GM19240 (cell line): ENCODE measurements at regions not wholly inside any gene's neighbourhood (a gene's known extent, or its start where the extent isn't known, plus 50 kb on each side); places are given as distances from the start of the nearest gene placed in this dataset.

Experiments
- DNase-seq: peaks from one replicate; pipeline ENCODE4 v3.0.0; 2011; ENCODE audit warnings: low spot score; ENCODE audit not compliant: insufficient read length

DNA sequence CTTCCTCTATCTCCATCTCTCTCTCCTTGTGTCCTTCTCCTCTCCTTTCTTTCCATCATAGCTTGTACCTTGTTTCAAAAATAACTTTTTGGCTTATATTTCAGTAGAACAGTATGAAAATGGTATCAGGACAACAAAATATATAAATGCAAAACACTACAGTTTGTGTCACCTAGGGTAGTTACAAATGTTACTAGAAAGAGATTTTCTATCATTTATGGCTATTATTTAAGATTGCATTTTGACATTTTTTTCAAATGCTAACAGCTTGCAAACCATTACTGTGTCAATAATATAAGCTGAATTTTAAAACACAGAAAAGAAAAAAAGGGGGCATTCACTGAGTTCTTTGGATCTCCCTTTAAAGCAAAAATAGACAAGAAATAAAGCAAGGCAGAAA is 392.3 kb upstream of the LRRC4C start:
- DNase-seq: no peak

- no peak for DNase-seq
Observed at GRCh38 chr11:41861838-41862237, 402.4 kb upstream of the LRRC4C start.

GRCh38 chr11:41866525-41866924 is 407.1 kb upstream of the LRRC4C start:
- no peak for DNase-seq

DNA sequence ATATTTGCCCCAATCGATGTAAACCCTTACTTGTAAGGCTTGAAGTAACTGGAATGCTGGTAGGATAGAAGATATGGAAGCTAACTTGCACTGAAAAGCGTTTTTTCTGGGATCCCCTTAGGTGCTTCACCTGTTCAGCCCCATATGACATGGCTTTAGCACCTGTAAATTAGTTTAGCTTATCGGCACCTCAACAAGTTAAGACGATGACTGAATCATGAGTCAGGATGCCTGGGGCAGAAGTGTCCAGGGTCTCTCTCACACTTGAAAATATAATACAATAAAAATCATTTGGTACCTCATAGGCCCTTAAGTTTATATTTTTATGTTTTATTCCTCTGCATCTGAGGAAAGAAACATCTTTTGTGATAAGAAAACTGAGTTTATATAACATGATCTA is 409.2 kb upstream of the LRRC4C start:
- no peak for DNase-seq

- DNase-seq: no peak
Observed at GRCh38 chr11:41872426-41872825, 413.0 kb upstream of the LRRC4C start.

- no peak for DNase-seq
Observed at GRCh38 chr11:41872870-41873269, 413.4 kb upstream of the LRRC4C start.

DNA sequence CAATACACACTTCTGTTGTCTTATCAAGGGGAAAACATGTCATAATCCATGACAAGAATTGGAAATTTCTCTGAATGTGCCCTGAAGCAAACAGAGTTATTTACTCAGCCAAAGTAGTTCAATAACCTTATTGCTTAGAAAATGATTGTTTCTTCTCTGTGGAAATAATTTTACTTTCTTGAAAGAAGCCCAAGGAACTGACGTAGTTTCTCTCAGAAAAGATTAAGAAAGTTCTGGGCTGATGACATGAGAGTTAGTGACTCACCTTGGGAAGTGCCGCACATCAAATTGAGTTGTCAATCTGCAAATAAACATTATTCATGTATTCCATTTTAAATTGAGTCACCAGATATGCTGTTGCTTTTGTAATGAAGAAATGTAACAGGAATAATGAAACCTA is 418.6 kb upstream of the LRRC4C start:
- no peak for DNase-seq

DNA sequence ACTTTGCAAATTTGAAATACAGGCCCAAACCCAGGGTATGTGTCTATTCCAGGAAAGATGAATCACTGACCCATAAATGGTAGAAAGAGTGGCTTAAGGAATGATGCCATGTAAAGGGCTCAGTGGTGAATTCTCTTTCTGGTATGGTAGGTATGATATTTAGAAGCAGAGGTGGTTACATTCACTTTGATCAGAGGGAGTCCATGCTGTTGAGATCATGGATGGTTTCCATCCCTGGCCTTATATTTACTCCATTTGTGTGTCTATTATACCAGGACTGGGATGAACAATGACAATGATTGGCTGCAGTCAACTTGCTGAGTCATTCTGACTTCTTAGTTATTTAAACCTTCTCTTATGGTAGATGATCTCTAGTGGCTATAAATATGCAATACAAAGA is 419.8 kb upstream of the LRRC4C start:
- DNase-seq: no peak

DNA sequence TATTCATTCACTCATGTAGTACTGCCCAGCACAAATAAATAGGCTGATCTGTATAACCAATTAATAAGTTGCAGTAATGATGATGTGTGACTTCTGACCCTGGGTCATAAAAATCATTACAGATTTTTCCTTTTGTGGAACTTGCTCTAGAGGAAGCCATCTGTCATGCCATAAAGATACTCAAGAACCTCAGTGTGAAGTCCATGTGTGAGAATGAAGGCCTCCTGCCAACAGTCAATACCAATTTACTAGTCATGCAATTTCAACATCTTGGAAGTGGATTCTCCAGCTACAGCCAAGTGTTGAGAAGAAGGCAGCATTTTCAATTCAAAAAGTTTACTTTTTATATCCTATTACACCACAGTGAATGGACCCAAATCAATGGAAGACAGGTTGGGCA is 435.6 kb upstream of the LRRC4C start:
- DNase-seq: no peak

DNA sequence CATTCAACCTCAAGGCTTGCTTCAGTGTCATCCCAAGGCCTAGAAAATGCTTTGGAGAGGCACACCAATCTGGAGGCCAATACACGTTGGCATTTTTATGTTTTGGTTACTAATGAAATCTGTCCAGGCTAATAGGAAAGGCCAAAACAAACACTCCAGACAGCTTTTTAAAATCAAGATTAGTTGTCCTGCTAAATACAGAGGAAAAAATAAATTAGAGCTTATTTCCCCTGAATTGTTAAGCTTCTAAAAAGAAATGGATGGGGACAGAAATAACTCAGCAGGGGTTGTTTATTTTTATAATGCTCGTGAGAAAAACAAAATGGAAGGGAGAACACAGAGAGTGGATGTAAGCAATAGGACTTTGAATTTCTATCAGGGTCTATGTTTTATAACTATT is 438.5 kb upstream of the LRRC4C start:
- no peak for DNase-seq

GRCh38 chr11:41917900-41918299 is 458.4 kb upstream of the LRRC4C start:
- DNase-seq: no peak

DNA sequence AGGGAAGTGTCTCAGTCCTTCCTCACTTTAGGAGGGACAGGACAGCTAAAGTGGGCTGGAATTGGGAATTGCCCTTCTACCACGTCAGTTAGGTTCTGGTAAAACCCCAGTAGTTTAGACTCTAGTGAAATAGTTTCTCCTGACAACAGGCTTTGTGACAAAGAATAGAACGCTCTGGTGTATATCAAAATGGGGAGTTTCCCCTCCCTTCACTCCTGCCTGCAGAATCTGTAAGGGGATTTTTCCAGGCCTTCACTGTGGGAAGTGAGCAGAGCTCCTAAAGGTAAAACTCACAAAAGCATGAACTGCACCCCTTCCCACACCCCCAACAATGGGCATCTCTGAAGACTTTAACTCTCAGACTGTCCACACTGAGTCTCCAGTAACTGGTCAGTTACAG is 460.9 kb upstream of the LRRC4C start:
- no peak for DNase-seq

- DNase-seq: no peak
Observed at GRCh38 chr11:41921746-41922390, 462.4 kb upstream of the LRRC4C start.

GRCh38 chr11:41926339-41926738 is 466.9 kb upstream of the LRRC4C start:
- DNase-seq: no peak

GRCh38 chr11:41935241-41935640 is 475.8 kb upstream of the LRRC4C start:
- no peak for DNase-seq

DNA sequence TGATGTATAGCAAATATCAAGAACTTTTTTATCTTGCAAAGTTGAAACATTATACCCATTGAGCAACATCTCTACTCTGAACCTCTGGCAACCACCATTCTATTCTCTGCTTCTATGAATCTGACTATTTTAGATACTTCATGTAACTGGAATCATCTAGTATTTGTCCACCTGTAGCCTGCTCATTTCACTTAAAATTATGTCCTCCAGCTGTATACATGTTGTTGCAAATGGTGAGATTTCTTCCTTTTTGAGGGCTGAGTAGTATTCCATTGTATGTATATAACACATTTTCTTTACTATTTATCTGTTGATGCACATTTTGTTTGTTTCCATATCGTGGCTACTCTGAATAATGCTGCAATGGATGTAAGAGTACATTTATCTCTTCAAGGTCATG is 476.3 kb upstream of the LRRC4C start:
- DNase-seq: no peak

GRCh38 chr11:41943656-41944055 is 484.2 kb upstream of the LRRC4C start:
- DNase-seq: no peak

DNA sequence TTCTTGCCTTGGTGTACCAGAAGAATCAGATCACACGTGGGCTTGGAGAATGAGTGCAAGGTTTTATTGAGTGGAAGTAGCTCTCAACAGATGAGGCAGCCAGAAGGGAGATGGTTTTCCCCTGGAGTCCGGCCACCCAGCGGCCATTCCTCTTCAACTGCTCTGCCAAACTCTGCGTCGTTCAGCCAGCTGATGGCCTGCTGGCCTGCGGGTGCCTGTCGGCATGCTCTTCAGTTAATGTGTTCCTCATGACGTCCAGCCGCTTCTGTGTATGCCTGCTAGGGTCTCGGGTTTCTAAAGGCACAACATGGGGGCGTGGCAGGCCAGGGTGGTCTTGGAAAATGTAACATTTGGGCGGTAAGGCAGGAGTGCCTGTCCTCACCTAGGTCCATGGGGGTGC is 487.9 kb upstream of the LRRC4C start:
- no peak for DNase-seq

- DNase-seq: no peak
Observed at GRCh38 chr11:41950470-41951143, 491.2 kb upstream of the LRRC4C start.

DNA sequence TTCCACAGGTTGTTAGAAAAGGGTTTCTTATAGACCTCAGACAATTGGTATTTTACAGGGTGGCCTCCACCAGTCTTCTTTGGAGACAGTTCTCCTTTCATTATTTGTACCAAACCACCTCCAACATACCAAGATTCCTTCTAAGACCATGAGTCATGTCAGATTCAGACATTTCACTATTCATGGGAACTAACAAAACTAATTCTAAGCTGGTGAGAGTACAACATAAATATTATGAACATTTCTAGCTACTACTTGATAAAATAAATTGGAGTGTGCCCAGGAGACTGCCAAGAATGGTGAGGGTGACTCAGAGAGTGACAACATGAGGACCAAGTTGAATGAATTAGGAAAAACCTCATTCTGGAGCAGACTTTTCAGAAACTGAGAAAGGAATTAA is 494.6 kb upstream of the LRRC4C start:
- DNase-seq: no peak

DNA sequence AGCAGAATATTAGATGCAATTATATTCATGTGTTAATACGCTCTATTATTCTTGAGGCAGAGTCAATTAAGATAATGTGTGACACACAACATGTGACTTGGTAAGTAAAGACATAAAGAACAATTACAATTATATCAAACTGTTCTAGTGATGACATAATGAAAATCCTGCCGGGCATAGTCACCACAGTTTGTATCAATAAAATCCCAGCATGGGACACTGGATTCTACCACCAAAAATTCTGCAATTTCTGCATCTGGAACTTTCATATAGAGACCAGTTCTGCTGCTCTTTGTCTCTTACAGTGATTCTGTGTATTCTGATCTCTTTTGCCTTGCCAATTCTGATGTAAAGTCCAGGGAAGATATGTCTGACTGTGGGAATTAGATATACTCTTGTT is 495.6 kb upstream of the LRRC4C start:
- no peak for DNase-seq

DNA sequence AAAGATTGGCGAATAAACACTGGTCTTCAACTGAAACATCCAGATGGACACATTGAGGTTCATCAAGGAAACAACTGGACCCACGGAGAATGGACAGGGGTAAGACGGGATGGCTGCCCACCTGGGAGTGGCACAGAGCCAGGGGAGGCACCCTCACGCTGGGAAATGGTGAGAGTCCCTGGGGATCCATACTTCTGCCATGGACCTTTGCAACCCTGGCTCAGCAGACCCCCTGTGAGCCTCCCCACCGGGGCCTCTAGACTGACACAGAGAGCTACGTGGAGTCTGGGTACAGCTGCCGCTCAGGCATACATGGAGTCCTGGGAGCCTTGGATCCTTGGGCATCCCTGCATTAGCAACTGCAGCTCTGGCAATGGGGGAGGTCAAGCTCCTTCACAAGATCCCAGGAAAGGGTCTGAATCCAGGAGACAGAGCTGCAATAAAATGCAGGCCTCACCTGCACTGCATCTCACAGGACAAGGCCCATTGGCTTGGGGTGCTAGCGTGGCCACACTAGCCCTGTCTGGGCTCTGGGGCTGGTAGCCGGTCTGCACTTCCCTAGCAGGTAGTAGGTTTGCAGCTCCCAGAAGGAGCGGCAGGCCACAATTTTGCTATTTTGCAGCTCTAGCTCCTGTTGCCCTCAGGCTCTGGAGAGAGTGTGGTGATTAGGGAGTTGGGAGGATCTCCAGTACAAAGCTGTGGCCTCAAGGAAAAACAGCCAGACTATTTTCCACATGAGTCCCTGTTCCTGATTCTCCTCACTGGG is 496.4 kb upstream of the LRRC4C start:
- DNase-seq: no peak

GRCh38 chr11:41963406-41963805 is 504.0 kb upstream of the LRRC4C start:
- DNase-seq: no peak
